Spleen (tissue), 11 donors: ENCODE measurements at regions not wholly inside any gene's neighbourhood (a gene's known extent, or its start where the extent isn't known, plus 50 kb on each side); places are given as distances from the start of the nearest gene placed in this dataset.

Source experiments
- DNase-seq: peaks from one replicate; pipeline ENCODE4 v3.0.0-alpha.2; 2020
- H3K27ac ChIP-seq, 8 donors: fragments of 200-600 bp; sonication (generic) in 7 of 8; 1 replicate in 4 of 8; 2 replicates in 4 of 8; pipeline versions ENCODE4 v1.5.0 to v1.8.0; 2016 to 2021; ENCODE audit warnings: inconsistent platforms in 4 of 8, mild to moderate bottlenecking in 4 of 8, moderate library complexity in 1 of 8
- H3K27me3 ChIP-seq, 7 donors: fragments of 200-600 bp; sonication (generic) in 6 of 7; replicated peaks in 1 of 7; 1 replicate in 4 of 7; 2 replicates in 3 of 7; pipeline versions ENCODE4 v1.5.0 to v1.8.0; 2016 to 2021; ENCODE audit warnings: inconsistent platforms in 3 of 7, mild to moderate bottlenecking in 1 of 7
- H3K36me3 ChIP-seq, 6 donors: fragments of 200-600 bp; sonication (generic) in 5 of 6; 1 replicate in 4 of 6; 2 replicates in 2 of 6; pipeline versions ENCODE4 v1.5.0 to v1.8.0; 2016 to 2021; ENCODE audit warnings: inconsistent platforms in 2 of 6
- H3K4me1 ChIP-seq, 6 donors: fragments of 200-600 bp; sonication (generic) in 5 of 6; 1 replicate in 3 of 6; 2 replicates in 3 of 6; pipeline versions ENCODE4 v1.5.0 to v1.8.0; 2016 to 2021; ENCODE audit warnings: inconsistent platforms in 3 of 6
- H3K4me3 ChIP-seq, 8 donors: fragments of 200-600 bp; sonication (generic) in 7 of 8; 1 replicate in 4 of 8; 2 replicates in 4 of 8; pipeline versions ENCODE4 v1.5.0 to v1.8.0; 2016 to 2021; ENCODE audit warnings: inconsistent platforms in 4 of 8, mild to moderate bottlenecking in 4 of 8, moderate library complexity in 2 of 8
- H3K9me3 ChIP-seq, 8 donors: fragments of 200-600 bp; sonication (generic) in 7 of 8; 1 replicate in 4 of 8; 2 replicates in 4 of 8; pipeline versions ENCODE4 v1.5.0 to v1.8.0; 2016 to 2021; ENCODE audit warnings: inconsistent platforms in 4 of 8
- POLR2A ChIP-seq, 3 donors: fragments of 450-650 bp; IDR thresholded peaks; one replicate each; pipeline ENCODE4 v1.5.1; 2017; ENCODE audit warnings: antibody characterized with exemption in 3 of 3, mild to moderate bottlenecking in 1 of 3
- POLR2AphosphoS5 ChIP-seq, 3 donors: sonication (generic); formaldehyde crosslinking; IDR thresholded peaks; one replicate each; pipeline ENCODE4 v1.5.1; 2017; ENCODE audit warnings: antibody characterized with exemption in 3 of 3
- WGBS, 5 donors: extraction: QIAGEN DNeasy Blood & Tissue Kit in 3 of 5; methylation state at CpG; one replicate each; pipeline versions ENCODE4 v1.1.5 to v1.1.7; 2013 to 2018; 5-methylcytosine and 5-hydroxymethylcytosine counted together
- intact Hi-C: fragments of 100-400 bp; cut with DNase I; formaldehyde crosslinking; loops from one replicate; pipeline ENCODE4 v1.15.0; 2023; ENCODE audit warnings: low total_unique reads
- TF ChIP-seq, protein P1 (sequence below), 11 experiments: fragments of 200-600 bp in 7 of 11; fragments of 450-650 bp in 4 of 11; sonication (generic) in 4 of 11; IDR thresholded peaks in 8 of 11; conservative IDR thresholded peaks in 3 of 11; 1 replicate in 7 of 11; 2 replicates in 4 of 11; pipeline versions ENCODE4 v1.4.0 to v1.8.0; 2016 to 2021; ENCODE audit warnings: antibody characterized with exemption in 11 of 11, inconsistent platforms in 4 of 11, mild to moderate bottlenecking in 1 of 11
- donor health status: healthy with polysubstance abuse.
- donor health status: DM: no; HTN: no; CAD: no; lungs with moderate emphysema.
- donor health status: DM: no; HTN: no; CAD: no.
- donor health status: Bipolar disorder and iron deficiency.
- donor health status: healthy.
- donor health status: DM: no; HTN: no; CAD: no.
- donor health status: DM: yes; HTN: yes; CAD: no.

DNA sequence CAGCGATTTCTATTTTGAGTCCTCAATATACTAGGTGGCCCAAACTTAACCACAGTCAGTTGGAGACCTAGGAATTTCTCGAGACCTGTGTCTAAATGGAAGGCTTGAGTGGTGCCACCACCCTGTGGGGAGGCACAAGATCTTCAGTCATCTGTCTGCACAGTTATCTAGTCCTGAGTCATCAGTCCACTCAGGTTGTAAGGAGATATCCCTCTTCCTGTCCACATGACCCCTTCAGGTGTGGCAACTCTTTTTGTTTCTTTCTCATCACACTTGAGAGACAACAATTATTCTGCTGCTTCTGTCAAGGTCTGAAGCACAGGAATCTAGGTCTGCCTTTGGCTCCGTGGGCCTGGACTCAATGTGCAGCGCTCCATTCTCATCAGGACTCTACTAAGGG, 64.4 kb upstream of the IBSP start:
- Histone ChIP-seq H3K4me3 (no peak overlapping the region), H3K27me3 (no peaks in the 10 kb centered on the region), H3K9me3 (no peaks in the 10 kb centered on the region), H3K27ac (no peak overlapping the region), H3K4me1 (no peaks in the 10 kb centered on the region), H3K36me3 (no peaks in the 10 kb centered on the region)
- 57 to 68% (median 64%) methylated on average over 4 of the region's 4 CpGs for WGBS, 5 donors
- TF ChIP-seq POLR2AphosphoS5 (IDR thresholded peaks at IDR 0.05), result no peak
- TF ChIP-seq, protein P1, sequence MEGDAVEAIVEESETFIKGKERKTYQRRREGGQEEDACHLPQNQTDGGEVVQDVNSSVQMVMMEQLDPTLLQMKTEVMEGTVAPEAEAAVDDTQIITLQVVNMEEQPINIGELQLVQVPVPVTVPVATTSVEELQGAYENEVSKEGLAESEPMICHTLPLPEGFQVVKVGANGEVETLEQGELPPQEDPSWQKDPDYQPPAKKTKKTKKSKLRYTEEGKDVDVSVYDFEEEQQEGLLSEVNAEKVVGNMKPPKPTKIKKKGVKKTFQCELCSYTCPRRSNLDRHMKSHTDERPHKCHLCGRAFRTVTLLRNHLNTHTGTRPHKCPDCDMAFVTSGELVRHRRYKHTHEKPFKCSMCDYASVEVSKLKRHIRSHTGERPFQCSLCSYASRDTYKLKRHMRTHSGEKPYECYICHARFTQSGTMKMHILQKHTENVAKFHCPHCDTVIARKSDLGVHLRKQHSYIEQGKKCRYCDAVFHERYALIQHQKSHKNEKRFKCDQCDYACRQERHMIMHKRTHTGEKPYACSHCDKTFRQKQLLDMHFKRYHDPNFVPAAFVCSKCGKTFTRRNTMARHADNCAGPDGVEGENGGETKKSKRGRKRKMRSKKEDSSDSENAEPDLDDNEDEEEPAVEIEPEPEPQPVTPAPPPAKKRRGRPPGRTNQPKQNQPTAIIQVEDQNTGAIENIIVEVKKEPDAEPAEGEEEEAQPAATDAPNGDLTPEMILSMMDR (IDR thresholded peaks at IDR 0.05 in 8 of 11, conservative IDR thresholded peaks at IDR 0.05 in 3 of 11), result no peak
- no peak for TF ChIP-seq POLR2A (IDR thresholded peaks at IDR 0.05)
- intact Hi-C loops, result no loop called here
- no peak for DNase-seq

DNA sequence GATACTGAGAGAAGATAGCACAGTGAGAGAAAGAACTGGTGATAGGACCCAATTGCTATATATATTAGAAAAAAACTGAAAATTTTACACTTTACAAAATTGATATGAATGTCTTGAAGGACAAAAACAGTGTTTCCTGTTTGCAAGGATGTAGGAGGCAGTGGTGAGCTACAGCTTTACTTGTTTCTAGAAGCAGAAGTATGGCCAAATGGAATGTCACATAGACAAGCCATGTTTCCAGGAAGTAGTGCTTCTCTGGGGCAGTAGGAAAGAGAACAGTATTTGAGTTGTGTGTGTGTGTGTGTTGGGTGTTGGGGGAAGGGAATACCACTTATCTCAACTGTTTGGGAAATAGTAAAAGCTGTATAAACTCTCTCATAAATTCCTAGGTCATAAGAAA, 60.9 kb upstream of the IBSP start:
- Histone ChIP-seq H3K9me3 (no peaks in the 10 kb centered on the region), H3K36me3 (no peaks in the 10 kb centered on the region), H3K27ac (no peak overlapping the region), H3K4me3 (no peak overlapping the region), H3K4me1 (no peaks in the 10 kb centered on the region), H3K27me3 (no peaks in the 10 kb centered on the region)
- no peak for TF ChIP-seq POLR2A (IDR thresholded peaks at IDR 0.05)
- TF ChIP-seq POLR2AphosphoS5 (IDR thresholded peaks at IDR 0.05), result no peak
- TF ChIP-seq, protein P1 (IDR thresholded peaks at IDR 0.05 in 8 of 11, conservative IDR thresholded peaks at IDR 0.05 in 3 of 11), result no peak
- intact Hi-C loops, result no loop called here
- DNase-seq, result no peak

DNA sequence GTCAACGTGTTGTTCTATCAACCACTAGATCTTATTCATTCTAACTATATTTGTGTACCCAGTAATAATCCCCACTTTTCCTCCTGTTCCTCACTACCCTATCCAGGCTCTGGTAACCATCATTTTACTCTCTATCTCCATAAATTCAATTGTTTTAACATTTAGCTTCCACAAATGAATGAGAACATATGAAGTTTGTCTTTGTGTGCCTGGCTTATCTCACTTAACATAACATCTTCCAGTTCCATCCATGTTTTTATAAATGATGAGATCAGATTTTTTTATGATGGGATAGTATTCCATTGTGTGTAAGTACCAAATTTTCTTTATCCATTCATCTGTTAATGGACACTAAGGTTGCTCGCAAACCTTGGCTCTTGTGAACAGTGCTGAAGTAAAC, 59.9 kb upstream of the IBSP start:
- Histone ChIP-seq H3K27me3 (no peaks in the 10 kb centered on the region), H3K9me3 (no peaks in the 10 kb centered on the region), H3K4me1 (no peaks in the 10 kb centered on the region), H3K27ac (no peak overlapping the region), H3K36me3 (no peaks in the 10 kb centered on the region), H3K4me3 (no peak overlapping the region)
- intact Hi-C loops, result no loop called here
- DNase-seq, result no peak
- TF ChIP-seq POLR2A (IDR thresholded peaks at IDR 0.05) (no peak), POLR2AphosphoS5 (IDR thresholded peaks at IDR 0.05) (no peak)
- TF ChIP-seq, protein P1 (IDR thresholded peaks at IDR 0.05 in 8 of 11, conservative IDR thresholded peaks at IDR 0.05 in 3 of 11), result no peak
- 83 to 94% (median 86%) methylated on average over 2 of the region's 2 CpGs for WGBS, 5 donors

DNA sequence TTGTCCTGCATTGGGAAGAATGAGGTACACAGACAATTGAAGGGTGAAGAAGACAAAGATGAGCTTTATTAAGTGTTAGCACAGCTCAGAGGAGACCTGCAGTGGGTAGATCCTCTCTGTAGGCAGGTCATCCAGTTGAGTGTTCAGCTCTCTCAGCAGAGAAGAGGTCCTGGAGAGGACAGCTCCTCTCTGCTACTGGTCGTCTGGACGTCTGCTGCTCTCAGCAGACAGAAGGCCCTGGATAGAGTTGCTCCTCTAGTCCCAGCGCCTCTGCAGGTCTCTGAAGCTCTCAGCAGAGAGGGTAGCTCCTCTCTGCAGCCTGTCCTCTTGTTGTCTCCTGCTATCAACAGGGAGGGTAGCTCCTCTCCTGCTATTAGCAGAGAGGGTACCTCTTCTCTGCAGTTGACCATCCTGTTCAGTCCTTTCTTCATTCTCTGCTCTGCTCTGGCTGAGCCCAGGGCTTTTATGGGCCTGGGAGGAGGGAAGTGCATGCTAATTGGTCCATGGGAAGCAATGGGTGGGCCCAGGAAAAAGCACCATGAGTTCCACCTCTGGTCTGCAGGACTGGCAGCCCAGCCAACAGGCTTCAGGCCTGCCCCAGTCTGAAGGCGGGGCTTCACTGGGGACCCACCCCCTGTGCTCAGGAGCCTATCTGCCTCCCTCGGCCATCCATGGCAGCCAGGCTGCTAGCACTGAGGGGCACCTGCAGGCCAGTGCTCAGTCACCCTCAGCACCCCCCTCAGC, 54.1 kb upstream of the IBSP start:
- Histone ChIP-seq H3K4me1 (no peaks in the 10 kb centered on the region), H3K9me3 (peaks cover 0 to 11% (median 3%) of the 10 kb centered on the region in 8 donors), H3K27ac (no peak overlapping the region), H3K36me3 (no peaks in the 10 kb centered on the region), H3K4me3 (no peak overlapping the region), H3K27me3 (no peaks in the 10 kb centered on the region)
- no peak for DNase-seq
- intact Hi-C loops, result no loop called here
- no peak for TF ChIP-seq POLR2AphosphoS5 (IDR thresholded peaks at IDR 0.05)
- no peak for TF ChIP-seq POLR2A (IDR thresholded peaks at IDR 0.05)
- WGBS, 5 donors, result 76 to 83% (median 80%) methylated on average over 4 to 5 of the region's 5 CpGs
